T-helper 17 cell (primary cell): ENCODE measurements at regions not wholly inside any gene's neighbourhood (a gene's known extent, or its start where the extent isn't known, plus 50 kb on each side); places are given as distances from the start of the nearest gene placed in this dataset.

Source experiments
- ATAC-seq: fragments of 150-1000 bp; cut with Tn5 transposase; 2 replicates; pipeline ENCODE4 v1.10.0; 2021; ENCODE audit warnings: mild to moderate bottlenecking, moderate library complexity
- DNase-seq, 3 donors: peaks; one replicate each; pipeline versions ENCODE4 v3.0.0 to v3.0.0-alpha.2; 2020 to 2021
- H3K9me3 ChIP-seq: one replicate; pipeline ENCODE4 v1.7.0; 2013; ENCODE audit warnings: low read length, mild to moderate bottlenecking; ENCODE audit not compliant: control insufficient read depth, poor library complexity, severe bottlenecking
- H3K27ac Mint-ChIP-seq: one replicate; pipeline ENCODE4 v1.8.0; 2022; ENCODE audit warnings: mild to moderate bottlenecking, moderate library complexity, mixed read lengths
- H3K27me3 Mint-ChIP-seq: one replicate; pipeline ENCODE4 v1.8.0; 2022; ENCODE audit warnings: mixed read lengths
- H3K36me3 Mint-ChIP-seq: one replicate; pipeline ENCODE4 v1.8.0; 2022; ENCODE audit warnings: low read depth, mixed read lengths
- H3K4me1 Mint-ChIP-seq: one replicate; pipeline ENCODE4 v1.8.0; 2022; ENCODE audit warnings: mild to moderate bottlenecking, mixed read lengths
- H3K4me3 Mint-ChIP-seq: one replicate; pipeline ENCODE4 v1.8.0; 2022; ENCODE audit warnings: mild to moderate bottlenecking, moderate library complexity, mixed read lengths

DNA sequence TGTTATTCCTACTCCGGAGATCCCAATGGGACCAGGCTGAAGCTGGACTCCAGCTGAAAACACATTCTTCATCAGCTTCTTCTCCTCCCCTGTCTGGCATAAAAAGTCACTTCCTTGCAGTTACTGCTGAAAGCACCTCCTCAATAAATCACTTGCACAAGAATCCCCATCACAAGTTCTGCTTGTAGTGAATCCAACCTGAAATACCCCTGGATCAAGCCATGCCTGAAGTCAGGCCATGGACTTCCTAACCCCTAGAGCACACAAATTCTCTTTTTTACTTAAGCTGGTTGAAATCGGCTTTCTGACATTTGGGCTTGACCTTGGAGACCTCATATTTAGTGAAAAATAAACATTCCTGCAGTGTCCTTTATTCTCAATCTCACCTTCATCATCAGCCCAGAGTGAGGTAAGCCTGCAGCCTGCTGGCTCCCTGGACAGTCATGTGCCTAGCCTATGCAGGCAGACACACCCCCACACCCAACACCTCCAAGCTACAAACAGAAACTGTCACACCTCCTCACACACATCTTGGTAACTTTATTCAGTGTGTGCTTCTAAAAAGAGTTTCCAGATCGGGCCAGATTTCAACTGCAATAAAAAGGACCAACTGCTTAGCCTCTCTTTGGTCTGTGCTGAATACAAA, 51.5 kb upstream of the PTPRT start:
- ATAC-seq (no peak), DNase-seq (no peak)
- H3K27me3 Mint-ChIP-seq = peaks cover 40% of the 10 kb centered on the region
- no peaks in the 10 kb centered on the region for H3K9me3 ChIP-seq
- no peak overlapping the region for H3K27ac Mint-ChIP-seq
- H3K4me1 Mint-ChIP-seq = peaks cover 3% of the 10 kb centered on the region
- H3K4me3 Mint-ChIP-seq = no peak overlapping the region
- no peaks in the 10 kb centered on the region for H3K36me3 Mint-ChIP-seq
